ENCODE measurements at regions not wholly inside any gene's neighbourhood (a gene's known extent, or its start where the extent isn't known, plus 50 kb on each side); places are given as distances from the start of the nearest gene placed in this dataset.

DNA sequence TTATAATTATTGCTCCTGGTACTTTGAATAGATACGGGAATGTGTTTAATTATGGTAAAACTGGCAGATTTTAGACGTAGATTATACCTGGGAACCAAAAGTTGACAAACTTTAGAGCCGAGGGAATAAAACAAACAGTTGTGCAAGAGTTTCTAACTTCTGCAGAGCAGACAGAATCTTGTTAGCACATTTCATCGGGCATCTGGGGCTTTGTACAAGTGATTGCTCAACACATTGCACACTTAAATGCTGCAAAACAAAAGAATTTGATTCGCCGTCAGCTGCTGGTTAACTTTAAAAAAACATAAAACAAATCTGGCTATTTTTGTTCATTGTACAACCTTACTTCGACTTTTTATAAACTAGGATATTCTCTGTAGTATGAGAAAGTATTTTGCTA lies 398.1 kb downstream of the MAN2A1 start:
- TF ChIP-seq, protein P1, sequence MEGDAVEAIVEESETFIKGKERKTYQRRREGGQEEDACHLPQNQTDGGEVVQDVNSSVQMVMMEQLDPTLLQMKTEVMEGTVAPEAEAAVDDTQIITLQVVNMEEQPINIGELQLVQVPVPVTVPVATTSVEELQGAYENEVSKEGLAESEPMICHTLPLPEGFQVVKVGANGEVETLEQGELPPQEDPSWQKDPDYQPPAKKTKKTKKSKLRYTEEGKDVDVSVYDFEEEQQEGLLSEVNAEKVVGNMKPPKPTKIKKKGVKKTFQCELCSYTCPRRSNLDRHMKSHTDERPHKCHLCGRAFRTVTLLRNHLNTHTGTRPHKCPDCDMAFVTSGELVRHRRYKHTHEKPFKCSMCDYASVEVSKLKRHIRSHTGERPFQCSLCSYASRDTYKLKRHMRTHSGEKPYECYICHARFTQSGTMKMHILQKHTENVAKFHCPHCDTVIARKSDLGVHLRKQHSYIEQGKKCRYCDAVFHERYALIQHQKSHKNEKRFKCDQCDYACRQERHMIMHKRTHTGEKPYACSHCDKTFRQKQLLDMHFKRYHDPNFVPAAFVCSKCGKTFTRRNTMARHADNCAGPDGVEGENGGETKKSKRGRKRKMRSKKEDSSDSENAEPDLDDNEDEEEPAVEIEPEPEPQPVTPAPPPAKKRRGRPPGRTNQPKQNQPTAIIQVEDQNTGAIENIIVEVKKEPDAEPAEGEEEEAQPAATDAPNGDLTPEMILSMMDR (IDR thresholded peaks at IDR 0.05): no peak
- TF ChIP-seq ZFX (IDR thresholded peaks at IDR 0.05; ENCODE audit: borderline replicate concordance): no peak

Data from 22Rv1 (cell line).